Endothelial cell of umbilical vein (primary cell): ENCODE measurements at regions not wholly inside any gene's neighbourhood (a gene's known extent, or its start where the extent isn't known, plus 50 kb on each side); places are given as distances from the start of the nearest gene placed in this dataset.

Source experiments
- BruUV-seq: library from RNA; stranded (reverse); fragments of 400-500 nt; replicated peaks from 2 replicates; lab custom pipeline; 2021; lab: Mats Ljungman, UMichigan
- CTCF ChIA-PET: fragments of 300-600, 350-600 bp; sonication (Branson Sonifier 250); formaldehyde crosslinking; loops from one replicate; lab custom pipeline; 2021; ENCODE audit warnings: antibody characterized with exemption, inconsistent platforms; lab: Charles Lee
- POLR2A ChIA-PET: fragments of 300-600, 350-600 bp; sonication (Branson Sonifier 250); formaldehyde crosslinking; loops from one replicate; lab custom pipeline; 2021; ENCODE audit warnings: antibody characterized with exemption, inconsistent platforms; lab: Charles Lee
- DNase-seq: peaks from one replicate; pipeline ENCODE4 v3.0.0-alpha.2; 2011; ENCODE audit warnings: low read depth, low spot score
- FAIRE-seq: peaks from 2 replicates; lab custom pipeline; 2011; peaks lifted over from hg19 to GRCh38; lab: Jason Lieb, UNC
- H2AFZ ChIP-seq: 2 replicates; pipeline ENCODE4 v1.6.0; 2012; ENCODE audit warnings: low read depth, low read length, control low read depth, inconsistent platforms
- H3K27ac ChIP-seq: 2 replicates; pipeline ENCODE4 v1.5.1; 2011; ENCODE audit warnings: low read depth, mild to moderate bottlenecking, control low read depth, low read length, moderate library complexity; ENCODE audit not compliant: insufficient read depth
- H3K27me3 ChIP-seq, 2 experiments: 2 replicates each; pipeline versions ENCODE4 v1.6.0 to v1.6.1; 2011; ENCODE audit warnings: low read length in 2 of 2, mixed read lengths in 1 of 2; ENCODE audit not compliant: control insufficient read depth in 2 of 2, insufficient read depth in 2 of 2
- H3K36me3 ChIP-seq, 2 experiments: 2 replicates in 1 of 2; 3 replicates in 1 of 2; pipeline ENCODE4 v1.5.1; 2011; ENCODE audit warnings: low read length in 2 of 2, mild to moderate bottlenecking in 1 of 2, moderate library complexity in 1 of 2; ENCODE audit not compliant: control insufficient read depth in 2 of 2, insufficient read depth in 2 of 2; ENCODE audit errors: extremely low read depth in 1 of 2
- H3K4me1 ChIP-seq: 3 replicates; pipeline ENCODE4 v1.5.1; 2011; ENCODE audit warnings: mild to moderate bottlenecking, low read length; ENCODE audit not compliant: control insufficient read depth, insufficient read depth; ENCODE audit errors: extremely low read depth
- H3K4me2 ChIP-seq: 2 replicates; pipeline ENCODE4 v1.6.1; 2011; ENCODE audit warnings: low read length, control low read depth, mixed read lengths; ENCODE audit not compliant: insufficient read depth
- H3K4me3 ChIP-seq, 3 experiments: fragments of 200-600 bp in 1 of 3; sonication (generic), shearing (Covaris generic) in 1 of 3; replicated peaks in 1 of 3; 2 replicates each; pipeline ENCODE4 v1.5.1; 2011 to 2016; ENCODE audit warnings: control low read depth in 3 of 3, low read length in 3 of 3, mild to moderate bottlenecking in 2 of 3, inconsistent platforms in 1 of 3, low read depth in 1 of 3, moderate library complexity in 1 of 3; ENCODE audit not compliant: insufficient read depth in 1 of 3
- H3K79me2 ChIP-seq: 2 replicates; pipeline ENCODE4 v1.6.0; 2012; ENCODE audit warnings: low read length, inconsistent platforms; ENCODE audit not compliant: control insufficient read depth, insufficient read depth
- H3K9ac ChIP-seq: replicated peaks from 2 replicates; pipeline ENCODE3; 2011; ENCODE audit warnings: low read length, control low read depth; ENCODE audit not compliant: insufficient read depth; ENCODE audit errors: extremely low read depth
- H3K9me1 ChIP-seq: replicated peaks from 3 replicates; pipeline ENCODE4 v1.6.0; 2011; ENCODE audit warnings: mild to moderate bottlenecking, low read length; ENCODE audit not compliant: control insufficient read depth, insufficient read depth; ENCODE audit errors: extremely low read depth
- H3K9me3 ChIP-seq: replicated peaks from 2 replicates; pipeline ENCODE4 v1.5.1; 2012; ENCODE audit warnings: low read length, inconsistent platforms; ENCODE audit not compliant: control insufficient read depth, insufficient read depth
- H4K20me1 ChIP-seq: replicated peaks from 2 replicates; pipeline ENCODE3; 2011; ENCODE audit warnings: mild to moderate bottlenecking, low read length; ENCODE audit not compliant: control insufficient read depth, insufficient read depth; ENCODE audit errors: extremely low read depth
- CTCF ChIP-seq, 2 donors: IDR thresholded peaks; 1 replicate in 1 of 2; 2 replicates in 1 of 2; pipeline ENCODE4 v1.5.1; 2011; ENCODE audit warnings: low read length in 2 of 2, mild to moderate bottlenecking in 2 of 2, moderate library complexity in 2 of 2, control low read depth in 1 of 2, inconsistent platforms in 1 of 2, low read depth in 1 of 2; ENCODE audit not compliant: insufficient read depth in 1 of 2; ENCODE audit errors: extremely low read depth in 1 of 2
- EZH2 ChIP-seq: IDR thresholded peaks from 2 replicates; pipeline ENCODE4 v1.6.1; 2012; ENCODE audit warnings: borderline replicate concordance, low read depth, mild to moderate bottlenecking, moderate library complexity, low read length, inconsistent platforms; ENCODE audit not compliant: severe bottlenecking
- FOS ChIP-seq: IDR thresholded peaks from 2 replicates; pipeline ENCODE4 v1.6.1; 2011; ENCODE audit warnings: mild to moderate bottlenecking, low read length, moderate library complexity, borderline replicate concordance; ENCODE audit not compliant: insufficient read depth
- GATA2 ChIP-seq: IDR thresholded peaks from 2 replicates; pipeline ENCODE4 v1.7.0; 2011; ENCODE audit warnings: low read depth, mild to moderate bottlenecking, moderate library complexity, mixed read lengths, low read length; ENCODE audit not compliant: insufficient read length, insufficient read depth
- JUN ChIP-seq: IDR thresholded peaks from 2 replicates; pipeline ENCODE4 v1.6.1; 2011; ENCODE audit warnings: borderline replicate concordance, low read depth; ENCODE audit not compliant: insufficient read length, insufficient read depth
- MAX ChIP-seq: IDR thresholded peaks from 2 replicates; pipeline ENCODE4 v1.6.1; 2011; ENCODE audit not compliant: insufficient read depth, insufficient read length
- MYC ChIP-seq: IDR thresholded peaks from one replicate; pipeline ENCODE4 v1.6.1; 2011; ENCODE audit warnings: mild to moderate bottlenecking, low read depth, low read length
- POLR2A ChIP-seq: IDR thresholded peaks from 2 replicates; pipeline ENCODE4 v1.6.1; 2012; ENCODE audit warnings: low read depth, mild to moderate bottlenecking, control low read depth, low read length
- POLR2AphosphoS5 ChIP-seq: IDR thresholded peaks from 2 replicates; pipeline ENCODE4 v1.6.1; 2012; ENCODE audit warnings: low read depth, mild to moderate bottlenecking, control low read depth, low read length, moderate library complexity; ENCODE audit not compliant: insufficient read depth
- dilution Hi-C: fragments of 300-500 bp; cut with MboI; formaldehyde crosslinking; loops from one replicate; pipeline ENCODE4 v1.15.0; 2019; ENCODE audit warnings: low sequenced_read_pairs; ENCODE audit not compliant: extremely low pct_ligation_motif_present
- intact Hi-C: fragments of 100-400 bp; cut with micrococcal nuclease; formaldehyde crosslinking; loops from one replicate; pipeline ENCODE4 v1.10.0; 2022

GRCh38 chr5:120158211-120158610, 305.9 kb upstream of the PRR16 start:
- Histone ChIP-seq H4K20me1 (no peaks in the 10 kb centered on the region), H3K4me2 (no peak overlapping the region), H3K79me2 (no peaks in the 10 kb centered on the region), H3K9me1 (no peaks in the 10 kb centered on the region), H2AFZ (no peak overlapping the region), H3K4me1 (no peaks in the 10 kb centered on the region), H3K27me3 (no peaks in the 10 kb centered on the region), H3K9ac (no peak overlapping the region), H3K27ac (no peak overlapping the region), H3K36me3 (no peaks in the 10 kb centered on the region), H3K9me3 (no peaks in the 10 kb centered on the region), H3K4me3 (no peak overlapping the region)
- no peak for TF ChIP-seq EZH2
- TF ChIP-seq FOS, result no peak
- TF ChIP-seq MYC, result no peak
- TF ChIP-seq JUN, result no peak
- no peak for TF ChIP-seq CTCF (IDR thresholded peaks at IDR 0.05; ENCODE audit: extremely low read depth in 1 of 2, insufficient read depth in 1 of 2, low read depth in 1 of 2, low read length in 2 of 2)
- intact Hi-C loops, result loop anchor here (5.0 kb wide), 1 partner anchor 644 kb away; no protein-coding TSS in a partner anchor
- ChIA-PET CTCF (no interaction called here), POLR2A (no interaction called here)
- dilution Hi-C loops, result no loop called here
- FAIRE-seq, result no peak
- BruUV-seq, result no TSS peak
- DNase-seq, result no peak

GRCh38 chr5:120159155-120159554, 304.9 kb upstream of the PRR16 start:
- no peak for FAIRE-seq
- intact Hi-C loops, result loop anchor here (5.0 kb wide), 1 partner anchor 643 kb away; no protein-coding TSS in a partner anchor
- no peaks in the 10 kb centered on the region for H3K9me3 ChIP-seq
- BruUV-seq, result no TSS peak
- no peaks in the 10 kb centered on the region for H3K27me3 ChIP-seq
- no peak for DNase-seq
- no peaks in the 10 kb centered on the region for H3K79me2 ChIP-seq
- CTCF ChIA-PET, result interaction anchor here (0.8 kb wide), 1 partner anchor 103 kb away, joined by 3 read pairs; no protein-coding TSS in a partner anchor
- no peaks in the 10 kb centered on the region for H3K9me1 ChIP-seq
- H3K9ac ChIP-seq, result no peak overlapping the region
- POLR2A ChIA-PET, result no interaction called here
- no peak overlapping the region for H3K27ac ChIP-seq
- H3K4me3 ChIP-seq, result no peak overlapping the region
- no peaks in the 10 kb centered on the region for H3K4me1 ChIP-seq
- TF ChIP-seq GATA2, result no peak
- no peak for TF ChIP-seq JUN
- TF ChIP-seq MAX, result no peak
- no peak for TF ChIP-seq POLR2AphosphoS5
- TF ChIP-seq FOS, result no peak
- TF ChIP-seq MYC, result no peak
- TF ChIP-seq EZH2, result no peak
- TF ChIP-seq CTCF (IDR thresholded peaks at IDR 0.05; ENCODE audit: extremely low read depth in 1 of 2, insufficient read depth in 1 of 2, low read depth in 1 of 2, low read length in 2 of 2), result no peak
- TF ChIP-seq POLR2A, result no peak
- no peaks in the 10 kb centered on the region for H3K36me3 ChIP-seq
- H2AFZ ChIP-seq, result no peak overlapping the region
- no peaks in the 10 kb centered on the region for H4K20me1 ChIP-seq
- dilution Hi-C loops, result no loop called here
- H3K4me2 ChIP-seq, result no peak overlapping the region
